Skin of body (tissue), 1 donor: ENCODE measurements at regions not wholly inside any gene's neighbourhood (a gene's known extent, or its start where the extent isn't known, plus 50 kb on each side); places are given as distances from the start of the nearest gene placed in this dataset.
"Not testable (repeated sequence)": the region's sequence is repeated elsewhere in the genome, so short reads cannot be mapped to it uniquely, and the experiment has no call there.

Experiments
- DNase-seq: peaks from one replicate; lab custom pipeline; 2025; lab: John Stamatoyannopoulos, UW

DNA sequence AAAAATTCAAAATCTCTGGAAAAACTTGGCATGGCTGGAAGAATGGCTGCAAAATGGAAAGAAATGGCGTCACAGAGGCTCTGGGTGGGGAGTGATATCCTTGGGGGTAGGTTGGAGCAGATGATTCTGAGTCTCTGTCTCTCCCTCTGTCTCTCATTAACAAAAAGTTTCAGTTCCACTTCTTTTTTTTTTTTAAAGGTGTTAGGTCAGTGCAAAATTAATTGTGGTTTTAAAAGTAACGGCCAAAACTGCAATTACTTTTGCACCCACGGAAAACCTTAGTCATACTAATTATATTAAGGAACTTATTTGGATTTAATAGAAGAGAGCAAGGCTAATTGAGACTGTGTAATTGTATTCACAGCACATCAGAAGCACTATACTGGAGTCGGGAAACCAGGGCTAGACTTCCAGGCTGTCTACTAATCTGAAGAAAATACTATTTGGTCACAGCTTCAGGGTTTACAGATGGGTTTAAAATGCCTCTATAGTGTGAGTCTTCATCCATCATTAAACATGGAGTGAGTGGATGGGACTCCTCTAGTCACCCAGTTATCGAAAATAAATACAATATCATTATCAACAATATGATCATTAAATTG lies 289.1 kb upstream of the PLD5 start:
- DNase-seq: no peak

DNA sequence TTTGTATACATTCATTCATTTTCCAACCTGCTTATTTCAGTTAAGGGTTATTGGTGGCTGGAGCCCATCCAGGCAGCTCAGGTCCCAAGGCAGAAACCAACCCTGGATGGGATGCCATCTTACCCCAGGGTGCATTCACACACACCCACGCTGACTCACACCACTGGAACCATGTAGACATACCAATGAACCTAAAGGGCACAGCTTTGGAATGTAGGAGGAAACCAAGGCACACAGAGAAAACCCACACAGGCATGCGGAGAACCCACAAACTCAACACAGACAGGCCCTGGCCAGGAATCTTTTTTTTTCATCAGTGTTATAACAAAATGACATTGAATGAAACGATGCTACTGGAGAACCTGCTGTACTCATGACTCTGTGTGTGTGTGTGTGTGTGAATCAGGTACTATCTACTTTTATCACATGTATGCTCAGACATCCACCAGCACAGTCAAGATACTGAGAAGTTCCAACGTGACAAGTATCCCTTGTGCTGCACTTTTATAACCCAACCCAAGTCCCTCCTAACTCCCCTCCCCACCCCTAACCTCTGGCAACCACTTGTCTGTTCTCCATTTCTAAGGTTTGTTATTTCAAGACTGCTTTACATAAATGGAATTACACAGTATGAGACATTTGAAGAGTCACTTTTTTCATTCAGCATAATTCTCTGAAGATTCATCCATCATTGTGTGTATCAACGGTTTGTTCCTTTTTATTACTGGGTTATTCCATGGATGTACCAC lies 286.8 kb upstream of the PLD5 start:
- no peak for DNase-seq

DNA sequence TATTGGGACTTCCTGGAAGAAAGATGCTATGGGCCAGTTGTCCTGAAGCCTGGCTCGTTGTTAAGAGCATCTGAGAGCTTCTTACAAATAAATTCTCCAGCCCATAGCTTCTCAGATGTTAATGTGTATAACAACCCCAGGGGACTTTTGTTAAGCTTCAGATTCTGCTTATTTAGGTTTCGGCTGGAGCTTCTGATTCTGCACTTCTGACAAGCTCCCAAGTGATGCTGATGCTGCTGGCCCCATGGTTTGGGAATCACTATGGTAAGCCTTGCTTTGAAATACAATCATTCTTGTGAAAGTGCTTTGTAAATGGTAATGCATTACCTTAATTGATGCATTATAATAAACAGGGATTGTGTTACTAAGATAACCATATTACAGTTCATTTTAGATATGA lies 281.8 kb upstream of the PLD5 start:
- DNase-seq: no peak

- not testable (repeated sequence) for DNase-seq
Measured at GRCh38 chr1:242805360-242805759, 280.9 kb upstream of the PLD5 start.

DNA sequence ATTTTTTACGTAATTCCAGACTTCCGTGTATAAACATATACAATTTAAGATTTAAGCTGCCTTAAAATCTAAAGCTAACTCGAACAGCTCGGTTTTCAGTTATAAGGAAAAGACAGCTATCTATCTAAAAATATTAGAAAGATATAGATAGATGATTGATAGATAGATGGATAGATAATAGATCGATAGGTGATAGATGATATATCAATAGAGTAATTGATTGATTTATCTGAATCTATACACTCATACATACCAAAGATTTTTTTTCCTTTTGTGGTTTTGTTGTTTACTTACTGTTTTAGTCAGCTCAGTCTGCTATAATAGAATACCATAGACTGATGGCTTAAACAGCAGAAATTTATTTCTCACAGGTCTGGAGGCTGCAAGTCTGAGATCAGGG lies 278.5 kb upstream of the PLD5 start:
- no peak for DNase-seq

GRCh38 chr1:242800521-242800920 lies 276.0 kb upstream of the PLD5 start:
- DNase-seq: no peak

- DNase-seq: no peak
Measured at GRCh38 chr1:242797856-242798255, 273.4 kb upstream of the PLD5 start.

DNA sequence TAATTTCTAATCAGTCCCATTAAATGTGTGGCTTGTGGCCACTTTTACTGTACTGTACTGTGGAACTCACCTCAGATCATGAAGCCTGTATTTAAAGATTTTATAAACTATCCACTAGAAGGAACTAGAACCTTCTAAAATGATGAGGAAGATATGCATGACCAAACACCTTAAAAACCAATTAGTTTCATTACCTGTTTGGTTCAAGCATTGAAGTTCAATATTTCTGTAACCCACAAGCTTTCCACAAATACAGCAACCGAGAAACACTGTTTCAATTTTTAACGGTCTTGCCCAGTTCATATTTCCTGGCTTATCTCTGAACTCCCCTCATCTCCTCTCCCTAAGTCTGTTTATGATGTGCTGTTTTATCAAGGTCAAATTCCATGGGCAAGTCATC lies 264.3 kb upstream of the PLD5 start:
- no peak for DNase-seq

DNA sequence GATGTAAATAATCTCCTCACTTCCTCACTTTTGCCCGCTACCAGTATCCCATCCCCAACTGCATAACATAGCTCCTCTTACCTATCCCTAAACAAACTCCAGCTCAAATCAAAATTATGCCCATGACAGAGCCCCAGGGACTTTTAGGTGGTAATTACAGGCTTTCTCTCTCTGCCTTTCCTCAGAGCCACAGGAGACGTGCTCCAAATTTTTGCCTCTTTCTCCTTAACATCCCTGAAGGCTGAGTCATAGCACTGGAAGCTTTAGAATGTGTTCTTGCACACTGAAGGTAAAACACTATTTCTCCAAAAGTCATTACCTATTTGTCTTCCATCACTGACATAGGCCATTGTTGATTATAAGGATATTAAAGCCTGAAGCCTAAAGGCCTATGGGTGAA lies 263.5 kb upstream of the PLD5 start:
- DNase-seq: no peak

- no peak for DNase-seq
Measured at GRCh38 chr1:242784807-242785206, 260.3 kb upstream of the PLD5 start.

DNA sequence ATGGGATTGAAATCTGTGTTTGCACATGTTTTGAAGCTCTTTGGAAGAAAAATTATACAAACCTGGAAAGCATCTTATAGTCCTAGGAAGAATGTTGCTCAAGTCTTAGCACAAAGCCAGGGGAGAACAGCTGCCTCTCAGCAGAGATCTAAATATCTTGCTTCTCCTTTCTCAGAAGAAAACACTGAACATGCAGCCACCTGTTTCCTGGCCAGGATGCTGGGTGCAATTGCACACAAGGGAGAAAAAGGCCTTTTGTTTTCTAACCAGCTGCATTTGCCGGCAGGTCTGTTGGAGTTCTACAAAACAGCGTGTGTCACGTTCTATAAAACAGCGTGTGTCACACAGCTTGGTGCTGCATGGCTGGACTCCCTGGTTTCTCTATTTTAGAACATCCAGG lies 259.6 kb upstream of the PLD5 start:
- DNase-seq: no peak

GRCh38 chr1:242774256-242774655 lies 249.8 kb upstream of the PLD5 start:
- no peak for DNase-seq

DNA sequence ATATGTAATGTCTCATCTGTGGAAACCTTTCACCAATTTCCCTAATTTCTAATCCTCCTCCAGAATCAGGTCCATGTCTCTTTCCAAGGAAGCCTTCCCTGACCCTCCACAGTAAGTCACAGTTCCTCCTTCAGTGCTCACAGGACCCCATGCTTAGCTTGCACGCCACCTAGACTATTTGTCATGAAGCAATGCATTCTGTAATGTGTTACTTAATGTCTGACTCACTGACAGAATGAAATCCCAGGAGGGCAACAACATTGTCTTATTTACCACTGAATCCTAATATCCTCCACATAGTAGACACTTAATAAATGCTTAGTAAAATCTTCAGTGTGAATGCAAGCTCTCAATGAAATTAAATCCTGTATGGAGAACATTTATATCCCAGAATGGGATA lies 245.9 kb upstream of the PLD5 start:
- no peak for DNase-seq

DNA sequence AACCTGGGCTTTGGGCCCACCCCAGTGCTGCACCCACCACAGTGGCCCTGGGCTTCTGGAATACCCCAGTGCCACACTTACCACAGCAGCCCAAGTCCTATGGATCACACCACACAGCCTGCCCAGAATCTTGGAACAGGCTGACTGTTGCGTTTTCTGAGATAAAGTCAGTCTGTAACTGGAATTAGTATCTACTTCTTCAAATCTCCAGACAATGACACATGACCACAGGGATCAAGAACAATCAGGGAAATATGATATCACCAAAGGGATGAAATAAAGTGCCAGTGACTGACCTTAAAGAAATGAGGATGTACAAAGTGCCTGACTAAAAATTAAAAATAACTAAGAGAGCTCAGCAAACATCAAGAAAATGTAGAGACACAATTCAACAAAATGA lies 239.7 kb upstream of the PLD5 start:
- DNase-seq: no peak

- no peak for DNase-seq
Measured at GRCh38 chr1:242761556-242761955, 237.1 kb upstream of the PLD5 start.

- no peak for DNase-seq
Measured at GRCh38 chr1:242754926-242755325, 230.4 kb upstream of the PLD5 start.

GRCh38 chr1:242754125-242754524 lies 229.6 kb upstream of the PLD5 start:
- no peak for DNase-seq

DNA sequence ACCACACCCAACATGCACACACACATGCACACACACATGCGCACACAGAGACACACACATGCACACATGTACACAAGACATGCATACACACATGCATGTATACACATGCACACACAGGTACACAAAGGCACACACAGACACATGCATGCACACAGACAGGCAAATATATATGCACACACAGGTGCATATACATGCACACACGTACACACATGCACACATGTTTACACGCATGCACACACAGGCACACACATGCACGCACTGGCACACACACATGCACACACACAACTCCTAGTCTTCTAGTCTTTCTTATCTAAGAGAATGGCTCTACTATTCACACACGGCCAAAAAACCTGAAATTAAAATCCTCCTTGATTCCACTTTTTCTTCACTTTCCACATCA lies 222.7 kb upstream of the PLD5 start:
- no peak for DNase-seq

- DNase-seq: no peak
Measured at GRCh38 chr1:242745079-242745478, 220.6 kb upstream of the PLD5 start.

DNA sequence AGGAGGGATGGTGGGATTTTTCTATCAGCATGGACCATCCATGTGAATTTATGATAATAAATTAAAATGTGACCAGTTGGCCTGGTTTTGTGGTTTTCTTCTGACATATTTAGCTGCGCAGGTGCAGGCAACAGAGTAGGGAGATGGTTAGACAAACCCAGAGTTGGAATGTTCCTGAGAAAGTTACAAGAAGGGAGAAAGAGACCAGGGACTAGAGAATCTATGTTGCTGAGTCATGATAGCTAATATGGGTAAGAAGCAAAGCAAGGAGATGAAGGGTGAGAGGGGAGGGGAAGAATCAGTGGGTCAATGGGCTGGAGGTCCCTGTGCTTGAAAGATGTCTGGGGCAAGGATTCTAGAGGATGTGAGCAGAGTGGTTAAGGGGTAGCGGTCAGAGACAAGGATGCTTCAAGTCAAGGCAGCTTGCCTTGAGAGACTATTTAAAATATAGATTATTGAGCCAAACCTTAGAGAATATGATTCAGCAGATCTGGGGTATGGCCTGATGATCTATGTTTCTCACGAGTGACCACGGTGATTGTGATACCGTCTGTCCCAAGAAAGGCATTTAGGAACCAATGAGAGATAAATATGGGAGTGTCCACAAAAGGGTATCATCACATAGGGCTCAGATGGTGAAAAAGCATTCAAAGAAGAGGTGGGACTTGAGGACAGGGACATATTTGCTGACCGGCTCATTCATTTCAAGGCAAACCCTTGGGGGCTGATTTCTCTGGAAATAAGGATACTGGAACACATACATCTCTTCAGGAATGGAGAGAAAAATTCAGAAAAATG lies 219.7 kb upstream of the PLD5 start:
- DNase-seq: no peak

DNA sequence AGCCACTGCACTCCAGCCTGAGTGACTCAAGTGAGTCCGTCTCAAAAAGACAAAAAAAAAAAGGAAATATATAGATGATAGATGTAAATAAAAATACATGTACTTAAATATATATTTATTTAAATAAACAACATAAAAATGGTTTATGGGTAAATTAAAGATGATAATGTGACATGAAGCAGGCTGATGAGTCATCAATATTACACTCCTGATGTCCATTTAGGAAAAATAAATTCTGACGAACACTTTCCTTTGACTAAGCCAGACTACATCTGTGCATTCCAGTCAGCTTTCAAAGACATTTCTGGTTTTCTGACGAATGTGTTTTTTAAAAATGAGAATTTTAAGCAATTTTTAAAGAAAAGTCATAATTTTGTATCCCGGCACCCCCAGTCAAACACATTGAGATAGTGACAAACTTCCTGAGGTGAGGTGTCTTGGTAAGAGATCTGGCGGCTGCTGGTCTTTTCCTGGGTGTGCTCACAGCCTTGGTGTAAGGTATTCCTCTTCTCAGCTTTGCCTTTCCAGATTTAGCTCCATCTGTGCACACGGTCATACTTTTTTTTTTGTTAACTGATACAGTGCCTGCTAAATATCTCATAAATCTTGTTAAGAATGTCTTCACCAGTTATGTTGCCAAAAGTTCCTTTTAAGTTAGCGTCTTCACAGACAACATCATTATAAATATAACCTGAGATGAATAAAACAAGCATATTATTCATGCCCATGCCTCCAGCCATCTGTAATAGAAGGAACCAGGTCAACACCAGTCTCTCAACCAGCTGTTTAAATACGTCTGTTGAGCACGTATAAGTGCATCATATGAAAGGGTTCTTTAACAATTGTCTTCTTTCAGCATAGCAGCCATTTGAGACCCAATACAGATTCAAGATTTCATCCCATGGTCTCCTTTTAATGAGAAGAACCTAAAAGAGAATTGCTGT lies 214.5 kb upstream of the PLD5 start:
- DNase-seq: no peak

- no peak for DNase-seq
Measured at GRCh38 chr1:242736611-242737010, 212.1 kb upstream of the PLD5 start.
